ENCODE measurements at regions not wholly inside any gene's neighbourhood (a gene's known extent, or its start where the extent isn't known, plus 50 kb on each side); places are given as distances from the start of the nearest gene placed in this dataset.

DNA sequence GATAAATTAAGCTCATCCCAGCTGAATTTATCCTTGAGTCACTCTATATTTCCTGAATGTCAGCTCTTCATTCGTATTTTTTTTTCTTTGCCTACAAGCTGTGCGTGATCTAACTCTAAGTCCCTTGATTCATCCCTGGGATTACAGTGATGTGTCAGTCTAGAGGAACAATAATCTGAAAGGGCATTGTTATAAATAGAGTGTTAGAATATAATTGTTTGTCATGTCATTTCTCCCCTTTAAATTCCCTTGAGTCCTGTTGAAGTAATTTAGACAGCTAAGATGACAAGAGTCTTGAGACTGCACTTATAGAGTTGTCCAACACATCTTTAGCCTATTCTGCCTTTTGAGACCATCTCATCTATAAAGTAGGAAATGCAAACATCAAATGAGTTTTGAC lies 621.8 kb downstream of the ZIC1 start:
- TF ChIP-seq, protein P1, sequence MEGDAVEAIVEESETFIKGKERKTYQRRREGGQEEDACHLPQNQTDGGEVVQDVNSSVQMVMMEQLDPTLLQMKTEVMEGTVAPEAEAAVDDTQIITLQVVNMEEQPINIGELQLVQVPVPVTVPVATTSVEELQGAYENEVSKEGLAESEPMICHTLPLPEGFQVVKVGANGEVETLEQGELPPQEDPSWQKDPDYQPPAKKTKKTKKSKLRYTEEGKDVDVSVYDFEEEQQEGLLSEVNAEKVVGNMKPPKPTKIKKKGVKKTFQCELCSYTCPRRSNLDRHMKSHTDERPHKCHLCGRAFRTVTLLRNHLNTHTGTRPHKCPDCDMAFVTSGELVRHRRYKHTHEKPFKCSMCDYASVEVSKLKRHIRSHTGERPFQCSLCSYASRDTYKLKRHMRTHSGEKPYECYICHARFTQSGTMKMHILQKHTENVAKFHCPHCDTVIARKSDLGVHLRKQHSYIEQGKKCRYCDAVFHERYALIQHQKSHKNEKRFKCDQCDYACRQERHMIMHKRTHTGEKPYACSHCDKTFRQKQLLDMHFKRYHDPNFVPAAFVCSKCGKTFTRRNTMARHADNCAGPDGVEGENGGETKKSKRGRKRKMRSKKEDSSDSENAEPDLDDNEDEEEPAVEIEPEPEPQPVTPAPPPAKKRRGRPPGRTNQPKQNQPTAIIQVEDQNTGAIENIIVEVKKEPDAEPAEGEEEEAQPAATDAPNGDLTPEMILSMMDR (IDR thresholded peaks at IDR 0.05; ENCODE audit: insufficient read depth, low read length), result no peak
- no peak overlapping the region for H3K4me3 ChIP-seq (ENCODE audit: low read depth, low read length)
- DNase-seq (ENCODE audit: low read depth), result no peak

GRCh38 chr3:148034353-148034752 lies 625.2 kb downstream of the ZIC1 start:
- TF ChIP-seq, protein P1 (IDR thresholded peaks at IDR 0.05; ENCODE audit: insufficient read depth, low read length), result no peak
- no peak overlapping the region for H3K4me3 ChIP-seq (ENCODE audit: low read depth, low read length)
- no peak for DNase-seq (ENCODE audit: low read depth)

DNA sequence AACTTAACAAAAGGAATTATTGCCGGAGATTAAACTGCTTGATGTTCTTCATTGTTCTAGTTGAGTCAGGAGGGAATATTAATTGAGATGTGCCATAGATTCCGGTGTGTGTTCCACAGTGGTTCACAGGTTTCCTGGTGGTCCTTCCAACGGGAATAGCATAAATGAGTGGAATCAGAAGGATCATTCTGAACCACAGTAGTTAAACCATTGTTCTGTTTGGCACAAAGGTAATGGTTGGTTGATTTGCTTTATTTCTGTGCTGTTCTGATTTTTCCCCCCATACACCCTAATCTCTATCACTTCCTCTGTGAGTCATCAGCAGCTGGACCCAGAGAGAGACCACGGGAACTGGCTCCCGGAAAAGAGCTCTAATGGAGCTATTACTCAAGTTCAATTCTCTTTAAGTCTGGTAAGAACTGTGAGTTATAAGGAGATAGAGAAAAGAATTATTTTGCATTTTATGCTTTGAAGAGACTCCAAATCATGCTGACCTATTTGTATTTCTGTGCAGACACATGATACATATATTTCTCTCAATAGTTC lies 627.2 kb downstream of the ZIC1 start:
- peak; percentile 71 for DNase-seq (ENCODE audit: low read depth)
- TF ChIP-seq, protein P1 (IDR thresholded peaks at IDR 0.05; ENCODE audit: insufficient read depth, low read length), result no peak
- no peak overlapping the region for H3K4me3 ChIP-seq (ENCODE audit: low read depth, low read length)

DNA sequence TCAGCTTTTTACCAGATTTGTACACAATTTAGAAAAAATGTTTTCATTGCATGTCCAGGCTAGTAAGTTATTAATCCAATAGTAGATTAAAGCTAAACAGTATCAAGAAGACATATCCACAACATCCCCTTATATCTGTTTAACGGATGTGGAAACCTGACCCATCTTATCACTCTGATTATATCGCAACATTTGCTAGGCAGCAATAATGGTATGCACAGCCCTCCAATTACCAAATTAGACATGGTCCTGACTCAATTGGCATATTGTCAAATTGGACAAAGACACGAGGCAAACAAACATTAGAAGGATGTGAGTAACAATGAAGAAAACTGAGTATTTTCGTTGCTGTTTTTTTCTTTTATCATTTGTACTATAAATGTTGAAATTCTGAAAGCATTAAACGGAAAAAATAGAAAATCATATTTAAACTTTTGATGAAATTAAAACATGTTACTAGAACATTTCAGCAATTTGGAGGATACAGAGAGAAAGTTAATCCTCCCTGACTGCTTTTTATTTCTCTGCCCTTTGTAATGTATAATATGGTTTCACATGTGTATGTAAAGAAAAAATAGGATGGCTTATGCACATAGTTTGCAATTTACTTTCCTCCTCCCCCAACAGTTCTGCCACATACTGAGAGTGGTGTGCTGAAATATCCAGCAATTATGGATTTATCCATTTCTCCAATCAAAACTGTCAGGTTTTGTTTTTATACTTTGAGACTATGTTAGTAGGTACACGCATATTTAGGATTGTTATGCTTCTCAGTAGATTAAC lies 633.7 kb downstream of the ZIC1 start:
- TF ChIP-seq, protein P1 (IDR thresholded peaks at IDR 0.05; ENCODE audit: insufficient read depth, low read length), result no peak
- DNase-seq (ENCODE audit: low read depth), result peak; percentile 65
- H3K4me3 ChIP-seq (ENCODE audit: low read depth, low read length), result no peak overlapping the region

DNA sequence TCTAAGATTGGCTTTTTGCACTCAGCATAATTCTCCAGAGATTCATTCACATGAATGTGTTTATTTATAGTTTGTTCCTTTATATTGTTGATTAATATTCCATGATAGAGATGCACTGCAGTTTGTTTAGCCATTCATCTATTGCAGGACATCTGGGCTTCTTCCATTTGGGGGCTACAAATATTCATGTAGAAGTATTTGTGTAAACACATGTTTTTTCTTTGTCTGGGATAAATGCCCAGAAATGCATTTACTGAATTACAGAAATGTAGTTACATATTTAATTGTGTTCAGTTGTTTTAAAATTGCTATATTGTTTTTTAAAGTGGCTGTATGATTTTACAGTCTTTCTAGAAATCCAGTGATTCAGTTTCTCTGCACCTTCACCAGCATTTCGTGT lies 635.0 kb downstream of the ZIC1 start:
- no peak for DNase-seq (ENCODE audit: low read depth)
- no peak overlapping the region for H3K4me3 ChIP-seq (ENCODE audit: low read depth, low read length)
- TF ChIP-seq, protein P1 (IDR thresholded peaks at IDR 0.05; ENCODE audit: insufficient read depth, low read length), result no peak

DNA sequence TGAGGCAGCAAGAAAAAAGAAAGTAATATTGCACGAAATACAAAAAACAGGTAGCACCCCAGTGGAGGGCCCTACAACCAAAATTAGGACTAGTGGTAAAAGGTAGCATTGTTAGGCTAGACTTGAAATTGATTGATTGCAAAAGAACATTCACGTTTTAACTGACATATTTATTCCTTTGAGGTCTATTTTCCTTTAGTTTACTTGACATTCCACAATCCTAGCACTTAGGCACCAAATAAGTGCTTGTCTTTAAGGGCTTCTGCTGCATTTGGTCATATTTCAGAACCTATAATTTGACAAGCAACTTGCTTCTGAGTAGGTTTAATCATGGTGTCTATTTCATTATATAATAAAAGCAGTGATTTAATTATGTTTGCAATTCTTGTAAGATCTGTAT lies 642.7 kb upstream of the AGTR1 start:
- no peak overlapping the region for H3K4me3 ChIP-seq (ENCODE audit: low read depth, low read length)
- TF ChIP-seq, protein P1 (IDR thresholded peaks at IDR 0.05; ENCODE audit: insufficient read depth, low read length), result no peak
- no peak for DNase-seq (ENCODE audit: low read depth)

All from fibroblast of the aortic adventitia (primary cell).